Memory B cell (primary cell): ENCODE measurements at regions not wholly inside any gene's neighbourhood (a gene's known extent, or its start where the extent isn't known, plus 50 kb on each side); places are given as distances from the start of the nearest gene placed in this dataset.
"Not testable (repeated sequence)": the region's sequence is repeated elsewhere in the genome, so short reads cannot be mapped to it uniquely, and the experiment has no call there.

ENCODE experiments used
- ATAC-seq: fragments of 150-1000 bp; cut with Tn5 transposase; 2 replicates; pipeline ENCODE4 v1.10.0; 2021; ENCODE audit warnings: low read depth, mild to moderate bottlenecking, moderate library complexity
- DNase-seq, 2 donors: peaks; one replicate each; pipeline ENCODE4 v3.0.0; 2022; ENCODE audit warnings: low spot score in 2 of 2
- H3K27ac Mint-ChIP-seq: one replicate; pipeline ENCODE4 v1.8.0; 2022; ENCODE audit warnings: mild to moderate bottlenecking, moderate library complexity, mixed read lengths
- H3K27me3 Mint-ChIP-seq: one replicate; pipeline ENCODE4 v1.8.0; 2022; ENCODE audit warnings: mixed read lengths
- H3K36me3 Mint-ChIP-seq: one replicate; pipeline ENCODE4 v1.8.0; 2022; ENCODE audit warnings: mild to moderate bottlenecking, mixed read lengths
- H3K4me1 Mint-ChIP-seq: one replicate; pipeline ENCODE4 v1.8.0; 2022; ENCODE audit warnings: mixed read lengths
- H3K4me3 Mint-ChIP-seq: one replicate; pipeline ENCODE4 v1.8.0; 2022; ENCODE audit warnings: mild to moderate bottlenecking, moderate library complexity, mixed read lengths
- H3K9me3 Mint-ChIP-seq: one replicate; pipeline ENCODE4 v1.8.0; 2022; ENCODE audit warnings: mixed read lengths

DNA sequence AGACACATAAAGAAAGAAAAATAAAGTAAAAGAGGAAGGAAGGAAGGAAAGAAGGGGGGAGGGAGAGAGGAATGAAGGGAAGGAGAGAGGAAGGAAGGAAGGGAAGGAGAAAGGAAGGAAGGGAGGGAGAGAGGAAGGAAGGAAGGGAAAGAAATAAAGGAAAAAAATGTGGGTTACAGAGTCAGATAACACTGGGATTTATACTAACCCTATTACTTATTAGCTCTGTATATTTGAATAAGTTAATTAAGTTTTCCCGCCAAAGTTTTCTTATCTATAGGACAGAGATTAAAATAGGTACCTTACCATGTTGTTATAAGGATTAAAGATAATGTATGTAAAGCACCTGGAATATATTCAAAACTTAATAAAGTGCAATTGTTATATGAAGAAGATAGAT, 439.3 kb upstream of the KCNMB2 start:
- Mint-ChIP-seq H3K27me3 (peaks cover 2% of the 10 kb centered on the region), H3K9me3 (peaks cover 3% of the 10 kb centered on the region), H3K36me3 (peaks cover 2% of the 10 kb centered on the region), H3K27ac (no peak overlapping the region), H3K4me3 (no peak overlapping the region), H3K4me1 (no peaks in the 10 kb centered on the region)
- DNase-seq (no peak), ATAC-seq (no peak)

DNA sequence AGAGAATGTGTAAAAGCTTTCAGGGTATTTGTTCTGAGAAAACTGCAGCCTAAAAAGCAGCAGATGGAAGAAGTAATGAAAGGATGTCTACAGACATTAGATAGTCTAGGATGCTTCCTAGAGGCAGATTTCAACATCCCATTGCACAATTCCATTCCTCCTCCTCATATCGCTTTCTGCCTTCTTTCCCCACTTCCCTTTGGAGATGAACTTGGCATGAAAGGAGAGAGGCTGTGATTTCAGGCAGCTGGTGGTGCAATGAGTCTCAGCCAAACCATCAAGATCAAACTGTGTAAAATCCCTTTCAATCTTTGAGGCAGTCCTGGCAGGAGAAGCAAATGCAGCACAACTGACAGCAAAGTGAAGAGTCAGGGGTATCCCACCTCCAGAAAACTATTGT, 438.7 kb upstream of the KCNMB2 start:
- no peaks in the 10 kb centered on the region for H3K4me1 Mint-ChIP-seq
- H3K9me3 Mint-ChIP-seq: peaks cover 3% of the 10 kb centered on the region
- H3K27me3 Mint-ChIP-seq: peaks cover 2% of the 10 kb centered on the region
- H3K27ac Mint-ChIP-seq: no peak overlapping the region
- no peak for DNase-seq
- no peak overlapping the region for H3K4me3 Mint-ChIP-seq
- no peaks in the 10 kb centered on the region for H3K36me3 Mint-ChIP-seq
- no peak for ATAC-seq

GRCh38 chr3:178099274-178099673, 437.0 kb upstream of the KCNMB2 start:
- ATAC-seq (no peak), DNase-seq (no peak)
- Mint-ChIP-seq H3K4me1 (no peaks in the 10 kb centered on the region), H3K36me3 (no peaks in the 10 kb centered on the region), H3K27ac (no peak overlapping the region), H3K4me3 (no peak overlapping the region), H3K27me3 (peaks cover 2% of the 10 kb centered on the region), H3K9me3 (no peaks in the 10 kb centered on the region)

GRCh38 chr3:178099862-178100261, 436.4 kb upstream of the KCNMB2 start:
- no peak for ATAC-seq
- H3K27ac Mint-ChIP-seq: no peak overlapping the region
- H3K27me3 Mint-ChIP-seq: peaks cover 2% of the 10 kb centered on the region

DNA sequence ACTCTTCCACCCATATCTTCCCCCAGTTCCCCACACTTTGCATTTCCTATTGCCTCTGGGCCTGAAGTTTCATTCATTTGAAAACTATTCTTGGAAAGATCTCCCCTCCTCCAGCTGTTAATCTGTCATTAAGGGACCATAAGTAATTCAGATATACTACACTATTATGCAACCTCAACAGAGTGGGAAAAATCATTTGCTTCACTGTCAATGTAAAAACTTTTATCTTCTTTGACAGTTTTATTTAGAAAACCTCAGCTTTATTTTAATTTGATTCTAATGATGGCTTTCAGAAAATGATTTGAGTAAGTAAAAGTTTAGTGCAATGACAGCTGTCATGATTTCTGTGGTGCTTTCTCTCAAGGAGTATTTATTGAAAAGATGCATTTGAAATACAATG, 435.3 kb upstream of the KCNMB2 start:
- ATAC-seq: no peak
- Mint-ChIP-seq H3K27ac (no peak overlapping the region), H3K9me3 (no peaks in the 10 kb centered on the region), H3K27me3 (peaks cover 2% of the 10 kb centered on the region), H3K36me3 (no peaks in the 10 kb centered on the region), H3K4me1 (no peaks in the 10 kb centered on the region), H3K4me3 (no peak overlapping the region)
- DNase-seq: no peak

More at GRCh38 chr3:178099862-178100261, 436.4 kb upstream of the KCNMB2 start:
- Mint-ChIP-seq H3K9me3 (no peaks in the 10 kb centered on the region), H3K4me1 (no peaks in the 10 kb centered on the region), H3K4me3 (no peak overlapping the region), H3K36me3 (no peaks in the 10 kb centered on the region)
- DNase-seq: no peak

DNA sequence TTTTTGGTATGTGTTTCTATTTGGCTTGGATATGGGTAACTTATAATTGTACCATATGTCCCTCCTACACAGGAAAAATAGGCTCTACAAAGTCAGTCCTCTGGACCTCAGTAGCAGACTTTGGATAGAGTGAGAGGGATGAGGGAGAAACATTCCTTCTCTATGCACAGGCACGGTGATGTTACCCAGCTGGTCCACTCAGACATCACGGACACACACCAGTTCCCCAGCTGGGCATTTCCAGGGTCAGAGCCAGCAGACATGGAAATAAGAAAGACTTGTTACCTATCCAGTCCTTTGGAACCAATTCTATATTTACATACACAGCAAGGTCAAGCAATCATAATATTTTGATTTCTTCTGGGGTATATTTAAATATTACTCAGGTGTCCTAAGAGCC, 433.1 kb upstream of the KCNMB2 start:
- Mint-ChIP-seq H3K9me3 (no peaks in the 10 kb centered on the region), H3K36me3 (no peaks in the 10 kb centered on the region), H3K27ac (no peak overlapping the region), H3K27me3 (peaks cover 3% of the 10 kb centered on the region), H3K4me1 (no peaks in the 10 kb centered on the region), H3K4me3 (no peak overlapping the region)
- ATAC-seq: no peak
- DNase-seq: no peak

DNA sequence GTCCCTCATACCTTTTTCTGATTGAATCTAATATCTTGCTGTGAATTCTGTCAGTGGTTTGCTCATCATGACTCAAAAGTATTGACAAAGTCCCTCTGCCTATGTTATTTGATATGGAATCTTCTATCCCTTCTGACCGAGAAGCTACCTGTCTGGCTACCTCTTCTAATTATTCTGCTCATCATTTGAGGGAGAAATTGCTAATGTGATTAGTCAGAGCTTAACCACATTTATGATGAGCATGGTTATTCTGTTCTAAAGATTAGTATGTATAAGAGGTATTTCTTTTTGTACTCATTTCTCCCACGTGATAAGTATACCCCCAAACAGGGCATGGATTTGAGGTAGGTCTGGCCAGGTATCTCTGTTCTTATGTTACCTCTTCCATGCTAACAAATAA, 428.4 kb upstream of the KCNMB2 start:
- no peaks in the 10 kb centered on the region for H3K9me3 Mint-ChIP-seq
- no peaks in the 10 kb centered on the region for H3K36me3 Mint-ChIP-seq
- no peaks in the 10 kb centered on the region for H3K4me1 Mint-ChIP-seq
- ATAC-seq (no peak), DNase-seq (no peak)
- no peak overlapping the region for H3K27ac Mint-ChIP-seq
- peaks cover 5% of the 10 kb centered on the region for H3K27me3 Mint-ChIP-seq
- no peak overlapping the region for H3K4me3 Mint-ChIP-seq

GRCh38 chr3:178109691-178110090, 426.5 kb upstream of the KCNMB2 start:
- Mint-ChIP-seq H3K27ac (no peak overlapping the region), H3K4me3 (no peak overlapping the region)
- no peak for ATAC-seq

GRCh38 chr3:178112134-178112533, 424.1 kb upstream of the KCNMB2 start:
- DNase-seq: no peak
- Mint-ChIP-seq H3K36me3 (no peaks in the 10 kb centered on the region), H3K9me3 (no peaks in the 10 kb centered on the region), H3K27me3 (peaks cover 3% of the 10 kb centered on the region), H3K4me1 (no peaks in the 10 kb centered on the region), H3K4me3 (no peak overlapping the region), H3K27ac (no peak overlapping the region)
- ATAC-seq: no peak

More at GRCh38 chr3:178109691-178110090, 426.5 kb upstream of the KCNMB2 start:
- Mint-ChIP-seq H3K36me3 (no peaks in the 10 kb centered on the region), H3K27me3 (peaks cover 5% of the 10 kb centered on the region), H3K9me3 (no peaks in the 10 kb centered on the region), H3K4me1 (no peaks in the 10 kb centered on the region)
- DNase-seq: no peak

GRCh38 chr3:178112552-178112951, 423.7 kb upstream of the KCNMB2 start:
- not testable (repeated sequence) for H3K9me3 Mint-ChIP-seq, H3K27me3 Mint-ChIP-seq, ATAC-seq, DNase-seq, H3K4me3 Mint-ChIP-seq, H3K36me3 Mint-ChIP-seq, H3K4me1 Mint-ChIP-seq, H3K27ac Mint-ChIP-seq

- Mint-ChIP-seq H3K4me3 (no peak overlapping the region), H3K4me1 (no peaks in the 10 kb centered on the region), H3K9me3 (peaks cover 1% of the 10 kb centered on the region), H3K36me3 (no peaks in the 10 kb centered on the region), H3K27me3 (peaks cover 3% of the 10 kb centered on the region), H3K27ac (no peak overlapping the region)
- ATAC-seq: no peak
- DNase-seq: no peak
These were observed 418.6 kb upstream of the KCNMB2 start for GRCh38 chr3:178117641-178118040.

GRCh38 chr3:178119608-178120295, 416.5 kb upstream of the KCNMB2 start:
- not testable (repeated sequence) for H3K36me3 Mint-ChIP-seq, H3K27me3 Mint-ChIP-seq, ATAC-seq, H3K9me3 Mint-ChIP-seq, DNase-seq, H3K27ac Mint-ChIP-seq, H3K4me3 Mint-ChIP-seq, H3K4me1 Mint-ChIP-seq

GRCh38 chr3:178120367-178120766, 415.9 kb upstream of the KCNMB2 start:
- Mint-ChIP-seq H3K27me3 (peaks cover 3% of the 10 kb centered on the region), H3K4me1 (no peaks in the 10 kb centered on the region), H3K4me3 (no peak overlapping the region), H3K9me3 (peaks cover 1% of the 10 kb centered on the region), H3K36me3 (no peaks in the 10 kb centered on the region), H3K27ac (no peak overlapping the region)
- DNase-seq (no peak), ATAC-seq (no peak)

DNA sequence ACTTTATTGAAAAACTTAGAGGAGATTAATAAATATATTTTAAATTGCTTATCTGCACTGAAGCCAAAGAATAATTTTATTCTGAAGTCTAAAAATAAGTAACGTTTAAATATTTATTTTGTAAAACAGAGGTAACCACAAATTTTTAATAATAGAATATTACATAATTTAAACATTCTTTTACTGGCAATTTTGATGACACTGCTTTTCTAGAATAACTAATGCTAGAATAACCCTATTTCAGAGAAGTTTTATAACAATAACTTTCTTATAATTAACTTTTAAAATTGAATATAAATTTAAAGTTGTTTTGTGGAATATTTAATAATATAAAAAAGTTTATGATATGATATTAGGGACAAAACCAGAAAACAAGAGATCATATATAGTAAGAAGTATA, 409.6 kb upstream of the KCNMB2 start:
- Mint-ChIP-seq H3K9me3 (peaks cover 1% of the 10 kb centered on the region), H3K27ac (no peak overlapping the region), H3K4me1 (no peaks in the 10 kb centered on the region), H3K36me3 (no peaks in the 10 kb centered on the region), H3K27me3 (no peaks in the 10 kb centered on the region), H3K4me3 (no peak overlapping the region)
- DNase-seq: no peak
- no peak for ATAC-seq

- Mint-ChIP-seq H3K36me3 (no peaks in the 10 kb centered on the region), H3K4me1 (no peaks in the 10 kb centered on the region), H3K27ac (no peak overlapping the region), H3K27me3 (no peaks in the 10 kb centered on the region), H3K9me3 (no peaks in the 10 kb centered on the region), H3K4me3 (no peak overlapping the region)
- DNase-seq (no peak), ATAC-seq (no peak)
These were observed 409.0 kb upstream of the KCNMB2 start for GRCh38 chr3:178127221-178127620.
